HEK293 (cell line): ENCODE measurements at regions not wholly inside any gene's neighbourhood (a gene's known extent, or its start where the extent isn't known, plus 50 kb on each side); places are given as distances from the start of the nearest gene placed in this dataset.

Source experiments
- KLF9 ChIP-seq: fragments of 450-650 bp; formaldehyde crosslinking; IDR thresholded peaks from 2 replicates; pipeline ENCODE4 v1.5.1; 2016; ENCODE audit warnings: missing biosample characterization, missing genetic modification characterization, low read depth
- RBAK ChIP-seq: fragments of 450-650 bp; formaldehyde crosslinking; IDR thresholded peaks from 2 replicates; pipeline ENCODE4 v1.5.1; 2016; ENCODE audit warnings: missing biosample characterization, missing genetic modification characterization
- SCRT1 ChIP-seq: fragments of 450-650 bp; formaldehyde crosslinking; IDR thresholded peaks from 2 replicates; pipeline ENCODE4 v1.5.1; 2016; ENCODE audit warnings: missing biosample characterization, missing genetic modification characterization, borderline replicate concordance
- YY1 ChIP-seq: fragments of 450-650 bp; formaldehyde crosslinking; IDR thresholded peaks from 2 replicates; pipeline ENCODE4 v1.5.1; 2018; ENCODE audit warnings: missing biosample characterization, missing genetic modification characterization
- ZBTB17 ChIP-seq: fragments of 450-650 bp; formaldehyde crosslinking; IDR thresholded peaks from 2 replicates; pipeline ENCODE4 v1.5.1; 2016; ENCODE audit warnings: missing biosample characterization, missing genetic modification characterization
- ZNF146 ChIP-seq: fragments of 450-650 bp; formaldehyde crosslinking; IDR thresholded peaks from 2 replicates; pipeline ENCODE4 v1.5.1; 2016; ENCODE audit warnings: missing biosample characterization, missing genetic modification characterization
- ZNF311 ChIP-seq: fragments of 450-650 bp; formaldehyde crosslinking; IDR thresholded peaks from 2 replicates; pipeline ENCODE4 v1.5.1; 2017; ENCODE audit warnings: missing biosample characterization, missing genetic modification characterization, borderline replicate concordance
- TF ChIP-seq, protein P1 (sequence below): fragments of 450-650 bp; formaldehyde crosslinking; IDR thresholded peaks from 2 replicates; pipeline ENCODE4 v1.5.1; 2016; ENCODE audit warnings: missing biosample characterization, missing genetic modification characterization
- TF ChIP-seq, protein P2 (sequence below): fragments of 450-650 bp; formaldehyde crosslinking; IDR thresholded peaks from 2 replicates; pipeline ENCODE4 v1.5.1; 2017; ENCODE audit warnings: missing biosample characterization, missing genetic modification characterization
- TF ChIP-seq, protein P3 (sequence below): fragments of 450-650 bp; formaldehyde crosslinking; IDR thresholded peaks from 2 replicates; pipeline ENCODE4 v1.5.1; 2016; ENCODE audit warnings: missing biosample characterization, missing genetic modification characterization

DNA sequence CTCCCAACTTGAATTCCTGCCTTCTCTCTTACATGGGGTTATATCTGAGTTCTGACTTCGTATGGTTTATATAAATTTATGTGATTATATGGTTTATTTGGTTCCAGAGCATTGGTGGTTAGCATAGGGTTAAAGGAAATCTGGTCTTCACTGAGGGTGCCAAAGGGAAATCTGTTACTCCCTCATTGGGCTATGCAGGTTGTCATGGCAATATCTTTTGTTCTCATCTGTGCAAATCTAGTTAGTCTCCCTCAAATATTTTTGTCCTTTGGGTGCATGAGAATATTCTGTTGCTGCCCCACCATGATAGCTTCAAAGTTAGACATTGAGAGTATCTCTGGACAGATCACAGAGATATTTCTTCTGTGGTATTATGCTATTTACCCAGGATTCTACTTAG, 71.8 kb upstream of the OTUD4 start:
- TF ChIP-seq ZNF146 (tag by site-specific recombination) (no peak), RBAK (no peak), YY1 (no peak), ZNF311 (tag by site-specific recombination) (no peak), ZBTB17 (tag by site-specific recombination) (no peak), SCRT1 (tag by site-specific recombination) (no peak), KLF9 (tag by site-specific recombination) (no peak)
- TF ChIP-seq, protein P1, sequence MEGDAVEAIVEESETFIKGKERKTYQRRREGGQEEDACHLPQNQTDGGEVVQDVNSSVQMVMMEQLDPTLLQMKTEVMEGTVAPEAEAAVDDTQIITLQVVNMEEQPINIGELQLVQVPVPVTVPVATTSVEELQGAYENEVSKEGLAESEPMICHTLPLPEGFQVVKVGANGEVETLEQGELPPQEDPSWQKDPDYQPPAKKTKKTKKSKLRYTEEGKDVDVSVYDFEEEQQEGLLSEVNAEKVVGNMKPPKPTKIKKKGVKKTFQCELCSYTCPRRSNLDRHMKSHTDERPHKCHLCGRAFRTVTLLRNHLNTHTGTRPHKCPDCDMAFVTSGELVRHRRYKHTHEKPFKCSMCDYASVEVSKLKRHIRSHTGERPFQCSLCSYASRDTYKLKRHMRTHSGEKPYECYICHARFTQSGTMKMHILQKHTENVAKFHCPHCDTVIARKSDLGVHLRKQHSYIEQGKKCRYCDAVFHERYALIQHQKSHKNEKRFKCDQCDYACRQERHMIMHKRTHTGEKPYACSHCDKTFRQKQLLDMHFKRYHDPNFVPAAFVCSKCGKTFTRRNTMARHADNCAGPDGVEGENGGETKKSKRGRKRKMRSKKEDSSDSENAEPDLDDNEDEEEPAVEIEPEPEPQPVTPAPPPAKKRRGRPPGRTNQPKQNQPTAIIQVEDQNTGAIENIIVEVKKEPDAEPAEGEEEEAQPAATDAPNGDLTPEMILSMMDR (tag by site-specific recombination), result no peak
- TF ChIP-seq, protein P2, sequence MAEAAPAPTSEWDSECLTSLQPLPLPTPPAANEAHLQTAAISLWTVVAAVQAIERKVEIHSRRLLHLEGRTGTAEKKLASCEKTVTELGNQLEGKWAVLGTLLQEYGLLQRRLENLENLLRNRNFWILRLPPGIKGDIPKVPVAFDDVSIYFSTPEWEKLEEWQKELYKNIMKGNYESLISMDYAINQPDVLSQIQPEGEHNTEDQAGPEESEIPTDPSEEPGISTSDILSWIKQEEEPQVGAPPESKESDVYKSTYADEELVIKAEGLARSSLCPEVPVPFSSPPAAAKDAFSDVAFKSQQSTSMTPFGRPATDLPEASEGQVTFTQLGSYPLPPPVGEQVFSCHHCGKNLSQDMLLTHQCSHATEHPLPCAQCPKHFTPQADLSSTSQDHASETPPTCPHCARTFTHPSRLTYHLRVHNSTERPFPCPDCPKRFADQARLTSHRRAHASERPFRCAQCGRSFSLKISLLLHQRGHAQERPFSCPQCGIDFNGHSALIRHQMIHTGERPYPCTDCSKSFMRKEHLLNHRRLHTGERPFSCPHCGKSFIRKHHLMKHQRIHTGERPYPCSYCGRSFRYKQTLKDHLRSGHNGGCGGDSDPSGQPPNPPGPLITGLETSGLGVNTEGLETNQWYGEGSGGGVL (tag by site-specific recombination), result no peak
- TF ChIP-seq, protein P3, sequence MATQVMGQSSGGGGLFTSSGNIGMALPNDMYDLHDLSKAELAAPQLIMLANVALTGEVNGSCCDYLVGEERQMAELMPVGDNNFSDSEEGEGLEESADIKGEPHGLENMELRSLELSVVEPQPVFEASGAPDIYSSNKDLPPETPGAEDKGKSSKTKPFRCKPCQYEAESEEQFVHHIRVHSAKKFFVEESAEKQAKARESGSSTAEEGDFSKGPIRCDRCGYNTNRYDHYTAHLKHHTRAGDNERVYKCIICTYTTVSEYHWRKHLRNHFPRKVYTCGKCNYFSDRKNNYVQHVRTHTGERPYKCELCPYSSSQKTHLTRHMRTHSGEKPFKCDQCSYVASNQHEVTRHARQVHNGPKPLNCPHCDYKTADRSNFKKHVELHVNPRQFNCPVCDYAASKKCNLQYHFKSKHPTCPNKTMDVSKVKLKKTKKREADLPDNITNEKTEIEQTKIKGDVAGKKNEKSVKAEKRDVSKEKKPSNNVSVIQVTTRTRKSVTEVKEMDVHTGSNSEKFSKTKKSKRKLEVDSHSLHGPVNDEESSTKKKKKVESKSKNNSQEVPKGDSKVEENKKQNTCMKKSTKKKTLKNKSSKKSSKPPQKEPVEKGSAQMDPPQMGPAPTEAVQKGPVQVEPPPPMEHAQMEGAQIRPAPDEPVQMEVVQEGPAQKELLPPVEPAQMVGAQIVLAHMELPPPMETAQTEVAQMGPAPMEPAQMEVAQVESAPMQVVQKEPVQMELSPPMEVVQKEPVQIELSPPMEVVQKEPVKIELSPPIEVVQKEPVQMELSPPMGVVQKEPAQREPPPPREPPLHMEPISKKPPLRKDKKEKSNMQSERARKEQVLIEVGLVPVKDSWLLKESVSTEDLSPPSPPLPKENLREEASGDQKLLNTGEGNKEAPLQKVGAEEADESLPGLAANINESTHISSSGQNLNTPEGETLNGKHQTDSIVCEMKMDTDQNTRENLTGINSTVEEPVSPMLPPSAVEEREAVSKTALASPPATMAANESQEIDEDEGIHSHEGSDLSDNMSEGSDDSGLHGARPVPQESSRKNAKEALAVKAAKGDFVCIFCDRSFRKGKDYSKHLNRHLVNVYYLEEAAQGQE (tag by site-specific recombination), result no peak
